K562 (cell line): ENCODE measurements at regions not wholly inside any gene's neighbourhood (a gene's known extent, or its start where the extent isn't known, plus 50 kb on each side); places are given as distances from the start of the nearest gene placed in this dataset.

ENCODE experiments used
- ATAC-seq: fragments of 200-7000 bp; cut with Tn5 transposase; 3 replicates; pipeline ENCODE4 v1.9.1; 2020; ENCODE audit warnings: moderate library complexity
- BruUV-seq: library from RNA; stranded (reverse); fragments of 400-500 nt; replicated peaks from 2 replicates; lab custom pipeline; 2021; lab: Mats Ljungman, UMichigan
- CTCF ChIA-PET: fragments of 300-600 bp; formaldehyde crosslinking; extraction: SDS; loops from one replicate; lab custom pipeline; 2021; ENCODE audit warnings: low intra/inter-chr PET ratio; lab: Yijun Ruan, JAX
- POLR2A ChIA-PET: fragments of 300-600, 350-650 bp; sonication (Branson Sonifier 250); formaldehyde crosslinking; extraction: SDS; loops from one replicate; lab custom pipeline; 2021; ENCODE audit warnings: antibody characterized with exemption, inconsistent platforms; lab: Yijun Ruan, JAX
- DNase-seq, 4 experiments: peaks; one replicate each; pipeline versions ENCODE4 v3.0.0 to v3.0.0-alpha.2; 2011 to 2018; ENCODE audit warnings: low spot score in 3 of 4, mixed read lengths in 3 of 4; ENCODE audit errors: extremely low read depth in 1 of 4
- FAIRE-seq: peaks from 2 replicates; lab custom pipeline; 2011; peaks lifted over from hg19 to GRCh38; lab: Jason Lieb, UNC
- H2AFZ ChIP-seq: 2 replicates; pipeline ENCODE4 v1.6.0; 2011; ENCODE audit warnings: low read depth, low read length, control low read depth, inconsistent platforms
- H3K27ac ChIP-seq: fragments of 200-600 bp; 3 replicates; pipeline ENCODE4 v1.8.0; 2011; ENCODE audit warnings: low read depth, mild to moderate bottlenecking, control low read depth, inconsistent platforms, low read length, moderate library complexity, mixed read lengths; ENCODE audit errors: extremely low read depth
- H3K27me3 ChIP-seq, 2 experiments: fragments of 300-600 bp in 1 of 2; 2 replicates in 1 of 2; 3 replicates in 1 of 2; pipeline versions ENCODE4 v1.6.0 to v1.8.0; 2011; ENCODE audit warnings: inconsistent platforms in 2 of 2, low read length in 2 of 2, mild to moderate bottlenecking in 1 of 2, mixed read lengths in 1 of 2, moderate library complexity in 1 of 2; ENCODE audit not compliant: control insufficient read depth in 2 of 2, insufficient read depth in 2 of 2
- H3K36me3 ChIP-seq: fragments of 300-600 bp; 3 replicates; pipeline ENCODE4 v1.8.0; 2011; ENCODE audit warnings: mild to moderate bottlenecking, low read length, inconsistent platforms; ENCODE audit not compliant: control insufficient read depth, insufficient read depth
- H3K4me1 ChIP-seq, 2 experiments: fragments of 200-600 bp in 1 of 2; replicated peaks in 1 of 2; 2 replicates in 1 of 2; 3 replicates in 1 of 2; pipeline versions ENCODE4 v1.5.1 to v1.8.0; 2011; ENCODE audit warnings: inconsistent platforms in 2 of 2, low read length in 2 of 2, mild to moderate bottlenecking in 1 of 2, mixed read lengths in 1 of 2, moderate library complexity in 1 of 2; ENCODE audit not compliant: control insufficient read depth in 2 of 2, insufficient read depth in 2 of 2
- H3K4me2 ChIP-seq: 2 replicates; pipeline ENCODE4 v1.6.1; 2011; ENCODE audit warnings: low read length, control low read depth, inconsistent platforms, mixed read lengths; ENCODE audit not compliant: insufficient read depth
- H3K4me3 ChIP-seq: fragments of 200-600 bp; sonication (generic), shearing (Covaris generic); 2 replicates; pipeline ENCODE4 v1.5.1; 2016; ENCODE audit warnings: control low read depth, inconsistent platforms
- H3K79me2 ChIP-seq: fragments of 200-600 bp; 3 replicates; pipeline ENCODE4 v1.8.0; 2011; ENCODE audit warnings: low read length, inconsistent platforms; ENCODE audit not compliant: control insufficient read depth, insufficient read depth
- H3K9ac ChIP-seq, 2 experiments: 2 replicates each; pipeline versions ENCODE4 v1.6.0 to v1.6.1; 2011; ENCODE audit warnings: low read depth in 2 of 2, low read length in 2 of 2, control low read depth in 1 of 2, inconsistent platforms in 1 of 2, mild to moderate bottlenecking in 1 of 2, mixed read lengths in 1 of 2; ENCODE audit not compliant: insufficient read depth in 1 of 2
- H3K9me1 ChIP-seq: one replicate; pipeline ENCODE4 v1.6.0; 2011; ENCODE audit warnings: inconsistent platforms, mild to moderate bottlenecking, low read length, moderate library complexity; ENCODE audit not compliant: control insufficient read depth, insufficient read depth
- H3K9me3 ChIP-seq: replicated peaks from 2 replicates; pipeline ENCODE4 v1.5.1; 2011; ENCODE audit warnings: low read depth, low read length, inconsistent platforms; ENCODE audit not compliant: control insufficient read depth, insufficient read depth
- H4K20me1 ChIP-seq: replicated peaks from 2 replicates; pipeline ENCODE4 v1.6.1; 2011; ENCODE audit warnings: low read length, inconsistent platforms, mixed read lengths; ENCODE audit not compliant: control insufficient read depth, insufficient read depth
- GABPB2 ChIP-seq: fragments of 250-450 bp; sonication (Bioruptor Pico); conservative IDR thresholded peaks from 2 replicates; pipeline ENCODE4 v1.5.1; 2021; ENCODE audit warnings: mild to moderate bottlenecking
- NFIC ChIP-seq: fragments of 450-650 bp; IDR thresholded peaks from 2 replicates; pipeline ENCODE4 v1.6.1; 2017; ENCODE audit warnings: mild to moderate bottlenecking, inconsistent platforms
- RBM25 ChIP-seq: fragments of 200-400 bp; formaldehyde crosslinking; IDR thresholded peaks from 2 replicates; pipeline ENCODE4 v1.6.1; 2018; ENCODE audit warnings: low read length, low read depth, moderate library complexity; ENCODE audit not compliant: severe bottlenecking
- RBM34 ChIP-seq: fragments of 200-400 bp; formaldehyde crosslinking; IDR thresholded peaks from 2 replicates; pipeline ENCODE4 v1.6.1; 2018; ENCODE audit warnings: low read length, borderline replicate concordance; ENCODE audit not compliant: insufficient read depth
- RNF219 ChIP-seq: fragments of 250-450 bp; sonication (Bioruptor Pico); IDR thresholded peaks from 2 replicates; pipeline ENCODE4 v1.5.0; 2022; ENCODE audit warnings: mild to moderate bottlenecking
- UBTF ChIP-seq, 2 experiments: IDR thresholded peaks; 2 replicates each; pipeline ENCODE4 v1.6.1; 2012; ENCODE audit warnings: improper control_type of control experiment in 2 of 2, low read depth in 2 of 2, low read length in 2 of 2, borderline replicate concordance in 1 of 2
- ZFP1 ChIP-seq: fragments of 450-650 bp; formaldehyde crosslinking; IDR thresholded peaks from 2 replicates; pipeline ENCODE4 v1.4.0; 2020; ENCODE audit warnings: mild to moderate bottlenecking, mixed read lengths
- WGBS: fragments of 100-300 bp; shearing (Covaris generic); methylation state at CpG from one replicate; pipeline ENCODE4 v1.1.6; 2016; ENCODE audit warnings: low coverage, mixed read lengths; ENCODE audit not compliant: insufficient coverage; ENCODE audit errors: missing lambda C conversion rate; 5-methylcytosine and 5-hydroxymethylcytosine counted together
- in situ Hi-C: fragments of 300-500 bp; cut with MboI; formaldehyde crosslinking; loops from 4 replicates; pipeline ENCODE4 v1.15.0; 2018; ENCODE audit warnings: inconsistent platforms, mixed read lengths
- intact Hi-C: fragments of 100-400 bp; cut with micrococcal nuclease; formaldehyde crosslinking; loops from 2 replicates; pipeline ENCODE4 v1.14.2; 2022
- TF ChIP-seq, protein P1 (sequence below): fragments of 250-450 bp; sonication (Bioruptor Pico); IDR thresholded peaks from 2 replicates; pipeline ENCODE4 v1.4.0; 2020

DNA sequence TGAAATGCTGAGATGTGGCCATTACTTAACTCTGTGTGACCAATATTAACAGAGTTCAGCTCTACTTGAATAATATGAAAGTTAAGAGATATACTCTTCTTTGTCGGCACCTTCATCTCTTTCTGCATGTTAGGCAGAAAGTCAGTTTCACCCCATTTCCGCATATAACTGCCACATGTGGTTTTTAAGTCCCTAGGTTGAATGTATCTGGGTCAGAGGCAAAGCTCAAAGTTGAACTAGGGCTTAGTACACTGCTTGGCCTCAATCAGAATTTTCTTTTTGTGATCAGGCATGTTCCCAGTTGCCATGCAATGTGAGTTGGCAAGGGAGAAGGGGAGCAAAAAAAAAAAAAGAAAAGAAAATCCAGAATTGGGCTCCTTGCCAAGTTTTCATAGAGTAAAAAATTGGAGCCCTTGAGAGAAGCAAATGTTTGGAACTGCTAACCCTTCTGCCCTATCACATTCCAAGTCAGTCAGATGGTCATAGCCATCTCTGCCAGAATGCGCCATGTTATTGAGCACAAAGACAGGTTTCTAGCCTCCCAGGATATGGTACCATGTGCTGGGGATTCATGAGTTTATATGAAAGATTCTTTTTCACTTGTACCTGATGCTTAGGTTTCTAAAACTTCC lies 251.2 kb upstream of the RORB start:
- BruUV-seq, result no TSS peak
- 0% methylated on average over 2 of the region's 3 CpGs for WGBS
- Histone ChIP-seq H4K20me1 (no peaks in the 10 kb centered on the region), H3K79me2 (no peaks in the 10 kb centered on the region), H3K27ac (no peak overlapping the region), H3K9ac (no peak overlapping the region), H3K36me3 (no peaks in the 10 kb centered on the region), H3K9me1 (no peaks in the 10 kb centered on the region), H2AFZ (no peak overlapping the region), H3K27me3 (no peaks in the 10 kb centered on the region), H3K4me1 (no peaks in the 10 kb centered on the region), H3K4me3 (no peak overlapping the region), H3K9me3 (no peaks in the 10 kb centered on the region), H3K4me2 (no peak overlapping the region)
- ATAC-seq, result no peak
- DNase-seq, result no peak
- in situ Hi-C loops (no loop called here), intact Hi-C loops (no loop called here)
- FAIRE-seq, result no peak
- POLR2A ChIA-PET, result no interaction called here
- CTCF ChIA-PET, result no interaction called here
- peak; percentile 53; the same call in 1 of the 2 replicates for TF ChIP-seq NFIC
- no peak for TF ChIP-seq UBTF (IDR thresholded peaks at IDR 0.05; ENCODE audit: borderline replicate concordance in 1 of 2, low read depth in 2 of 2, low read length in 2 of 2)

- in situ Hi-C loops (no loop called here), intact Hi-C loops (no loop called here)
- no TSS peak for BruUV-seq
- Histone ChIP-seq H3K27me3 (no peaks in the 10 kb centered on the region), H2AFZ (no peak overlapping the region), H3K9ac (no peak overlapping the region), H3K4me3 (no peak overlapping the region), H3K79me2 (no peaks in the 10 kb centered on the region), H3K9me3 (no peaks in the 10 kb centered on the region), H3K36me3 (no peaks in the 10 kb centered on the region), H3K4me2 (no peak overlapping the region), H3K4me1 (no peaks in the 10 kb centered on the region), H4K20me1 (no peaks in the 10 kb centered on the region), H3K9me1 (no peaks in the 10 kb centered on the region), H3K27ac (no peak overlapping the region)
- DNase-seq, result no peak
- FAIRE-seq, result no peak
- WGBS, result 3% methylated on average over 4 of the region's 4 CpGs
- no peak for ATAC-seq
- POLR2A ChIA-PET, result no interaction called here
- CTCF ChIA-PET, result no interaction called here
- no peak for TF ChIP-seq GABPB2 (CRISPR knock-in tag)
- TF ChIP-seq RBM25, result no peak
- no peak for TF ChIP-seq RNF219
- no peak for TF ChIP-seq RBM34
- no peak for TF ChIP-seq ZFP1 (CRISPR knock-in tag)
- TF ChIP-seq, protein P1, sequence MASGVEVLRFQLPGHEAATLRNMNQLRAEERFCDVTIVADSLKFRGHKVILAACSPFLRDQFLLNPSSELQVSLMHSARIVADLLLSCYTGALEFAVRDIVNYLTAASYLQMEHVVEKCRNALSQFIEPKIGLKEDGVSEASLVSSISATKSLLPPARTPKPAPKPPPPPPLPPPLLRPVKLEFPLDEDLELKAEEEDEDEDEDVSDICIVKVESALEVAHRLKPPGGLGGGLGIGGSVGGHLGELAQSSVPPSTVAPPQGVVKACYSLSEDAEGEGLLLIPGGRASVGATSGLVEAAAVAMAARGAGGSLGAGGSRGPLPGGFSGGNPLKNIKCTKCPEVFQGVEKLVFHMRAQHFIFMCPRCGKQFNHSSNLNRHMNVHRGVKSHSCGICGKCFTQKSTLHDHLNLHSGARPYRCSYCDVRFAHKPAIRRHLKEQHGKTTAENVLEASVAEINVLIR (CRISPR knock-in tag), result no peak
These were observed 241.6 kb upstream of the RORB start for GRCh38 chr9:74255489-74255984.
